Upper lobe of left lung (tissue), 4 donors: ENCODE measurements at regions not wholly inside any gene's neighbourhood (a gene's known extent, or its start where the extent isn't known, plus 50 kb on each side); places are given as distances from the start of the nearest gene placed in this dataset.

Experiments used
- EP300 ChIP-seq, 4 donors: sonication (generic); formaldehyde crosslinking; IDR thresholded peaks; one replicate each; pipeline ENCODE4 v1.5.1; 2017; ENCODE audit warnings: antibody characterized with exemption in 4 of 4, control low read depth in 2 of 4
- POLR2A ChIP-seq, 4 donors: fragments of 450-650 bp; IDR thresholded peaks; one replicate each; pipeline ENCODE4 v1.5.1; 2016 to 2017; ENCODE audit warnings: antibody characterized with exemption in 4 of 4, mild to moderate bottlenecking in 2 of 4
- POLR2AphosphoS5 ChIP-seq, 2 donors: sonication (generic); formaldehyde crosslinking; IDR thresholded peaks; one replicate each; pipeline ENCODE4 v1.5.1; 2017; ENCODE audit warnings: antibody characterized with exemption in 2 of 2
- TF ChIP-seq, protein P1 (sequence below), 6 experiments: fragments of 450-650 bp in 4 of 6; fragments of 200-600 bp in 2 of 6; sonication (generic) in 2 of 6; IDR thresholded peaks; one replicate each; pipeline ENCODE4 v1.5.1; 2016 to 2019; ENCODE audit warnings: antibody characterized with exemption in 6 of 6

DNA sequence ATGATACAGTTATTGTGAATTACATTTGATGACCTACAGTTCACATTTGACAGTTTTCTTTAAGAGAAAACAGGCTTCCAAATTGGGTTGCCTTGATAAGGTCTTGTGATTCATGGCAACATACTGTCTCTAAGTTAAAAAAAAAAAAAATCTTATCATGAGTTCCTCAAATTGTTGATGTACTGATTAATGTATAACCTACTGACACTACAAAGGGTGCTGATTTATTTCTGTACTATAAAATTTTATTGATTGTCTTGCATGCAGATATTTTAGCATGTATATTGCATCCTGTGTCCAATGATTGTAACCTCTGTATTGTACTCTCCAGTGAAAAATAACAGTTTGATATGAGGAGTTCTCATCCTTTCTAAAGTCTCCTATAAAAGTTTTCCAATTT lies 197.3 kb upstream of the IVNS1ABP start:
- TF ChIP-seq, protein P1, sequence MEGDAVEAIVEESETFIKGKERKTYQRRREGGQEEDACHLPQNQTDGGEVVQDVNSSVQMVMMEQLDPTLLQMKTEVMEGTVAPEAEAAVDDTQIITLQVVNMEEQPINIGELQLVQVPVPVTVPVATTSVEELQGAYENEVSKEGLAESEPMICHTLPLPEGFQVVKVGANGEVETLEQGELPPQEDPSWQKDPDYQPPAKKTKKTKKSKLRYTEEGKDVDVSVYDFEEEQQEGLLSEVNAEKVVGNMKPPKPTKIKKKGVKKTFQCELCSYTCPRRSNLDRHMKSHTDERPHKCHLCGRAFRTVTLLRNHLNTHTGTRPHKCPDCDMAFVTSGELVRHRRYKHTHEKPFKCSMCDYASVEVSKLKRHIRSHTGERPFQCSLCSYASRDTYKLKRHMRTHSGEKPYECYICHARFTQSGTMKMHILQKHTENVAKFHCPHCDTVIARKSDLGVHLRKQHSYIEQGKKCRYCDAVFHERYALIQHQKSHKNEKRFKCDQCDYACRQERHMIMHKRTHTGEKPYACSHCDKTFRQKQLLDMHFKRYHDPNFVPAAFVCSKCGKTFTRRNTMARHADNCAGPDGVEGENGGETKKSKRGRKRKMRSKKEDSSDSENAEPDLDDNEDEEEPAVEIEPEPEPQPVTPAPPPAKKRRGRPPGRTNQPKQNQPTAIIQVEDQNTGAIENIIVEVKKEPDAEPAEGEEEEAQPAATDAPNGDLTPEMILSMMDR (IDR thresholded peaks at IDR 0.05): no peak
- TF ChIP-seq POLR2A (IDR thresholded peaks at IDR 0.05): no peak
- TF ChIP-seq POLR2AphosphoS5 (IDR thresholded peaks at IDR 0.05): no peak
- TF ChIP-seq EP300 (IDR thresholded peaks at IDR 0.05): no peak
